Natural killer cell (primary cell): ENCODE measurements at regions not wholly inside any gene's neighbourhood (a gene's known extent, or its start where the extent isn't known, plus 50 kb on each side); places are given as distances from the start of the nearest gene placed in this dataset.

Experiments
- ATAC-seq, 3 donors: fragments of 150-1000 bp in 2 of 3; fragments of 200-7000 bp in 1 of 3; cut with Tn5 transposase; 1 replicate in 1 of 3; 2 replicates in 2 of 3; pipeline ENCODE4 v1.10.0; 2021; ENCODE audit warnings: mild to moderate bottlenecking in 2 of 3, moderate library complexity in 2 of 3
- DNase-seq, 2 donors: peaks; one replicate each; pipeline versions ENCODE4 v3.0.0 to v3.0.0-alpha.2; 2013 to 2021; ENCODE audit warnings: mixed read lengths in 1 of 2
- H3K27ac ChIP-seq: one replicate; pipeline ENCODE4 v1.5.1; 2013; ENCODE audit warnings: mild to moderate bottlenecking, low read length
- H3K27me3 ChIP-seq: one replicate; pipeline ENCODE4 v1.6.1; 2013; ENCODE audit warnings: low read length; ENCODE audit not compliant: control insufficient read depth, insufficient read depth
- H3K36me3 ChIP-seq: one replicate; pipeline ENCODE4 v1.6.1; 2013; ENCODE audit warnings: low read length; ENCODE audit not compliant: control insufficient read depth, insufficient read depth
- H3K4me1 ChIP-seq: one replicate; pipeline ENCODE4 v1.6.1; 2013; ENCODE audit warnings: low read length; ENCODE audit not compliant: control insufficient read depth, insufficient read depth
- H3K4me3 ChIP-seq: one replicate; pipeline ENCODE4 v1.5.1; 2013; ENCODE audit warnings: low read length
- H3K9me3 ChIP-seq: one replicate; pipeline ENCODE4 v1.6.1; 2013; ENCODE audit warnings: low read length; ENCODE audit not compliant: control insufficient read depth, insufficient read depth
- H3K27ac Mint-ChIP-seq, 2 donors: one replicate each; pipeline ENCODE4 v1.8.0; 2022; ENCODE audit warnings: mild to moderate bottlenecking in 2 of 2, mixed read lengths in 2 of 2, moderate library complexity in 1 of 2
- H3K27me3 Mint-ChIP-seq, 2 donors: one replicate each; pipeline ENCODE4 v1.8.0; 2022; ENCODE audit warnings: low read depth in 2 of 2, mixed read lengths in 2 of 2
- H3K36me3 Mint-ChIP-seq: one replicate; pipeline ENCODE4 v1.8.0; 2022; ENCODE audit warnings: mixed read lengths
- H3K4me1 Mint-ChIP-seq, 2 donors: one replicate each; pipeline ENCODE4 v1.8.0; 2022; ENCODE audit warnings: mixed read lengths in 2 of 2
- H3K4me3 Mint-ChIP-seq: one replicate; pipeline ENCODE4 v1.8.0; 2022; ENCODE audit warnings: mild to moderate bottlenecking, moderate library complexity, mixed read lengths
- H3K9me3 Mint-ChIP-seq, 2 donors: one replicate each; pipeline ENCODE4 v1.8.0; 2022; ENCODE audit warnings: mixed read lengths in 2 of 2
- CTCF ChIP-seq: fragments of 200-600 bp; IDR thresholded peaks from one replicate; pipeline ENCODE4 v1.8.0; 2022; ENCODE audit warnings: antibody characterized with exemption
- WGBS: methylation state at CpG from one replicate; pipeline ENCODE4 v1.1.7; 2013; ENCODE audit warnings: missing lambda C conversion rate; ENCODE audit not compliant: insufficient coverage; 5-methylcytosine and 5-hydroxymethylcytosine counted together
- intact Hi-C: fragments of 100-400 bp; cut with micrococcal nuclease; formaldehyde crosslinking; loops from one replicate; pipeline ENCODE4 v1.14.2; 2022

DNA sequence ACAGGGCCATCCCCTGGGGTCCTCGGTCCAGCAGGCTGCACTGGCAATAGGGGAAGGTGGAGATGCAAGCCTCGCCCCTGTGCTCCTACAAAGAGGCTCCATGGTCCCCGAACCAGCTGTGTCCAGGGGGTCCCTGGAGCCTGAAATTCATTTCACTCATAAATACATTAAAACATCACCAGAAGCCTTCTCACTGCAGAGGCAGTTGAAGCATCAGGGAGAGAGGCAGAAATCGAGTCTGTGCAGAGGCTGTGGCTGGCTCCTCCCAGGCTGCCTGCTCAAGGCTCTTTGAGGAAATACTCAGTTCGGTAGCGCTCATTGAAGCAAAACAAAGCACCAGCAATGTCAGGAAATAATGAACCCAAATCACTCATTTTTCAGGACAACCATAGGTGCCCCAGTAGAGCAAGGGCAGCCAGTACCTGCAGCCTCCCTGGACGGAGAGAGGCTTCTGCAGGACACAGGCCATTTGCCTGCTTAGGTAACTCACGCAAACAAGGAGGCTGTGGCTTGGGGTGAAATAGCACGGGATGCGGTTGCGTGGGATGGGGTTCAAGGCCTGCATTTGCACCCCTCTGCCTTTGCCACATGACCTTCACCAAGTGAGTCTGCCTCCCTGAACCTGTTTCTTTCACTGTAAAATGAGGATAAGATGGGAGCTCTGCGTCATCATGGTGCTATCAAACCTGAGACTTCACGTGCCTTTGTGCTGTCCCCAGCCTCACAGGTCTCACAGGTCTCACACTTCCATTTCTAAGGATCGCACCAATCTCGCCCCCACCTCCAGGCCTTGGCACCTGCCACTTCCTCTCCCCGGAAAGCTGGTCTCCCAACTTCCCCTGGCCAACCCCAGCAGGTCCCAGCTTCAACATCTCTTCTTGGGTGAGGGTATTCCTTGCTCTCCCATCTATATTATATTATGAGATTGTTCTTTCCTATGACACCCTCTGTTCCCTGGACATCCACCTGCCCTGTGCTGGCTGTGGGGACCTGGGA, 84.3 kb upstream of the SHISAL1 start:
- Mint-ChIP-seq H3K4me1 (no peaks in the 10 kb centered on the region), H3K4me3 (no peak overlapping the region), H3K36me3 (no peaks in the 10 kb centered on the region), H3K9me3 (no peaks in the 10 kb centered on the region), H3K27ac (no peak overlapping the region), H3K27me3 (no peaks in the 10 kb centered on the region)
- WGBS = 76% methylated on average over 16 of the region's 16 CpGs
- peak in 1 of 2 donors; percentile 5 for DNase-seq
- H3K4me3 ChIP-seq = no peak overlapping the region
- H3K27me3 ChIP-seq = no peaks in the 10 kb centered on the region
- no peak for ATAC-seq
- H3K36me3 ChIP-seq = no peaks in the 10 kb centered on the region
- H3K27ac ChIP-seq = no peak overlapping the region
- TF ChIP-seq CTCF = no peak
- H3K9me3 ChIP-seq = no peaks in the 10 kb centered on the region
- H3K4me1 ChIP-seq = no peaks in the 10 kb centered on the region
- intact Hi-C loops = no loop called here

- H3K9me3 Mint-ChIP-seq = no peaks in the 10 kb centered on the region
- DNase-seq = peak in 1 of 2 donors; percentile 9
These were observed 83.4 kb upstream of the SHISAL1 start for GRCh38 chr22:44396021-44396726.

DNA sequence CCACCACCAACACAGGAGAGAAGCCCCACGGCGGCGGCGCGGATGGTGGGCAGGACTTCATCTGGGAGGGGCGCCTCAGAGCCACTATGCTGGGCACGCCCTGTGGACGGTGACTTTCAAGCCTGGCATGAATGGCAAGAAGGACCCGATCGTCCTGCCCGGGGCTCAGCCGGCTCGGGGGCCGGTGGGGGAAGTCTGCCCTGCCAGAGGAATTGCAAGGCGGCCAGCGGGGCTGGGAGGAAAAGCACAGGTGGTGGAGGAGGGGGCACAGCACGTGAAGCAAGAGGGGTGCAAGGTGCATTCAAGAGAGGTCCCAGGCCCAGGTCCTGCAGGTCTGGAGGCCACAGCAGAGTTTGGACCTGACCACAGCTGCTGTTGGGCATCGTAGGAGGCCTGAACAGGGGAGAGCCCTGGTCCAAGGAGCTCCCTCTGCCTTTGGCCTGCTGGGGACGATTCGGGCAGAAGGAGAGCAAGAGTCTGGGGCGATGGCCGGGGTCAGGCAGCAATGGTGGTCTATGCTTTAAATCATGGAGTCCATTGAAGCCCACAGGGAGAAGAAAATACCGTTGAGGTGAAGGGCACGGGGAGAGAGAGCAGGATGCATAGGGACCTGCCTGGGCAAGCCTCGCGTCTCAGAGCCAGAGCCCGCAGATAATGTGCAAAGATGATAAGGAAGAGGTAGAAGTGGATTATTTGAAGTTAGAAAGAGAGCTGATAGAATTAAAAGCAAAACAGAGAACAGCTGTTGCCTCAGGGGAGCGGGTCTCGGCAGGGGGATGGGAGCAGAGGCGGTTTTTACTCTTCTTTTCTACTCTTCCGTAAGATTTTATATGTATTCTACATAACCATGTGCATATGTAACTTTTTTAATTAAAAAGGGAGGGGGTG, 82.6 kb upstream of the SHISAL1 start:
- no peaks in the 10 kb centered on the region for H3K4me1 ChIP-seq
- no peak for TF ChIP-seq CTCF
- H3K9me3 ChIP-seq = no peaks in the 10 kb centered on the region
- H3K27me3 ChIP-seq = no peaks in the 10 kb centered on the region
- Mint-ChIP-seq H3K4me3 (no peak overlapping the region), H3K27me3 (no peaks in the 10 kb centered on the region), H3K27ac (no peak overlapping the region), H3K36me3 (no peaks in the 10 kb centered on the region), H3K4me1 (no peaks in the 10 kb centered on the region), H3K9me3 (no peaks in the 10 kb centered on the region)
- ATAC-seq (no peak), DNase-seq (peak in 1 of 2 donors; percentile 11)
- intact Hi-C loops = no loop called here
- no peaks in the 10 kb centered on the region for H3K36me3 ChIP-seq
- H3K27ac ChIP-seq = no peak overlapping the region
- WGBS = 94% methylated on average over 27 of the region's 31 CpGs
- H3K4me3 ChIP-seq = no peak overlapping the region

More at GRCh38 chr22:44396021-44396726, 83.4 kb upstream of the SHISAL1 start:
- Histone ChIP-seq H3K4me3 (no peak overlapping the region), H3K9me3 (no peaks in the 10 kb centered on the region), H3K4me1 (no peaks in the 10 kb centered on the region), H3K27me3 (no peaks in the 10 kb centered on the region), H3K36me3 (no peaks in the 10 kb centered on the region), H3K27ac (no peak overlapping the region)
- no peak for TF ChIP-seq CTCF
- H3K4me3 Mint-ChIP-seq = no peak overlapping the region
- no peak for ATAC-seq
- intact Hi-C loops = no loop called here
- no peak overlapping the region for H3K27ac Mint-ChIP-seq
- H3K4me1 Mint-ChIP-seq = no peaks in the 10 kb centered on the region
- WGBS = 87% methylated on average over 12 of the region's 12 CpGs
- no peaks in the 10 kb centered on the region for H3K27me3 Mint-ChIP-seq
- no peaks in the 10 kb centered on the region for H3K36me3 Mint-ChIP-seq
